Hepatocyte (in vitro differentiated cells): ENCODE measurements at regions not wholly inside any gene's neighbourhood (a gene's known extent, or its start where the extent isn't known, plus 50 kb on each side); places are given as distances from the start of the nearest gene placed in this dataset.

Experiments
- EZH2 ChIP-seq: fragments of 200-600 bp; sonication (generic); IDR thresholded peaks from 2 replicates; pipeline ENCODE4 v1.6.1; 2016; ENCODE audit warnings: antibody characterized with exemption, mild to moderate bottlenecking, borderline replicate concordance
- TF ChIP-seq, protein P1 (sequence below): fragments of 200-600 bp; sonication (generic); IDR thresholded peaks from 2 replicates; pipeline ENCODE4 v1.5.1; 2016; ENCODE audit warnings: antibody characterized with exemption, mild to moderate bottlenecking; ENCODE audit not compliant: poor library complexity

DNA sequence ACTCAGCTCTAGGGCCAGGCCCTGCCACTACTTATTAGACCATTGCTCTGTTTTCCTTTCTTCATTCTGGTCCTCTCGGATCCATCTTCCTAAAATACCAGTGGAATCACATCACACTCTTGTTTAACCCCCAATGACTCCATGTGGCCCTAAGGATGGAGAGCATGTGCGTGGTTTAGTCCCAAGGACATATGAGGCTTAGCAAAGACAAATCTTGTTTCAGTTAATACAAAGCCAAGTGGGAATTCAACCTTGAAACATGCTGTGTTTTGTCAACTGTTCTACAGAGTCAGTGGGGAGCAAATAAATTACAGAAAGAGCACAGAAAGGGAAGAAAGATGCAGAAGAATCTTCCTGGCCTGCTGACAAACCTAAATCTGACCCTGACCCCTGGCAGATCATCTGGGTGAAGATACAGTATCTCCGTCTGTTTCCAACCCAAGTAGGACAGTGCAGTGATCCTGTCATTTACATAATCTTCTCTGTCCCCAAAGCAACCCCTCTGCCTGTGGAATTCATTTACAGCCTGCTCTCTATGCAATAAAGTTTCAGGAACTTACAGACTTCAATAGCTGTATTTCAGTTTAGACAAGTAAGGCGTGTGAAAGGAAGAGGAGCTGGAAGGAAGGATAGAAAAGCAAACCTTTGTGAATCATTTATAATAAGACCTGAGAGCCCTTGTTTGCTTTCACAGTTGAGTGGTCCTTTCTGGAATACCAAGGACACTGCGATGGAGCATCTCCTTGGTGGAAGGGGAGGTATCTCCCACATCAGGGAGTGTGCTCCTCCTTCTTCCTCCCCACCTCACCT, 144.0 kb downstream of the THBS2 start:
- TF ChIP-seq, protein P1, sequence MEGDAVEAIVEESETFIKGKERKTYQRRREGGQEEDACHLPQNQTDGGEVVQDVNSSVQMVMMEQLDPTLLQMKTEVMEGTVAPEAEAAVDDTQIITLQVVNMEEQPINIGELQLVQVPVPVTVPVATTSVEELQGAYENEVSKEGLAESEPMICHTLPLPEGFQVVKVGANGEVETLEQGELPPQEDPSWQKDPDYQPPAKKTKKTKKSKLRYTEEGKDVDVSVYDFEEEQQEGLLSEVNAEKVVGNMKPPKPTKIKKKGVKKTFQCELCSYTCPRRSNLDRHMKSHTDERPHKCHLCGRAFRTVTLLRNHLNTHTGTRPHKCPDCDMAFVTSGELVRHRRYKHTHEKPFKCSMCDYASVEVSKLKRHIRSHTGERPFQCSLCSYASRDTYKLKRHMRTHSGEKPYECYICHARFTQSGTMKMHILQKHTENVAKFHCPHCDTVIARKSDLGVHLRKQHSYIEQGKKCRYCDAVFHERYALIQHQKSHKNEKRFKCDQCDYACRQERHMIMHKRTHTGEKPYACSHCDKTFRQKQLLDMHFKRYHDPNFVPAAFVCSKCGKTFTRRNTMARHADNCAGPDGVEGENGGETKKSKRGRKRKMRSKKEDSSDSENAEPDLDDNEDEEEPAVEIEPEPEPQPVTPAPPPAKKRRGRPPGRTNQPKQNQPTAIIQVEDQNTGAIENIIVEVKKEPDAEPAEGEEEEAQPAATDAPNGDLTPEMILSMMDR, result no peak
- TF ChIP-seq EZH2, result no peak
